ENCODE measurements at regions not wholly inside any gene's neighbourhood (a gene's known extent, or its start where the extent isn't known, plus 50 kb on each side); places are given as distances from the start of the nearest gene placed in this dataset.

DNA sequence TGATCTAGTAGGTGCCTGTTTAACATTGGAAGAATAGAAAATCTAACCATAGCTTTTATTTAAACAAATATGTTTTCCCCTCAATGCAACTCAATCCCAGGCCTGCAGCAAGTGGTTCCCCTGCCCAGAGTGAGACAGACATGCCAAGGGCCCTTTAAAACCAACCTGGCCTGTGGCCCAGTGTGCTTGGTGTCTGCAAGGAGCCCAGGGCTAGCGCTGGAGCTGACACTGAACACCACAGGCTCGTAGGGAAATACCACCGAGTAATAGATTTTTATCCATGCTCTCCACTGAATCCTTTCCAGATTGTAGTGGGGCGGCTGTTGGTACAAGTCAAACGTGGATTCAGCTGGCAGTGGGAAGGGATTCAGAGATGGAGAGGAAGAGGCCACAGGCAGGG is 95.6 kb upstream of the NRXN3 start:
- DNase-seq (ENCODE audit: low read depth), result no peak

DNA sequence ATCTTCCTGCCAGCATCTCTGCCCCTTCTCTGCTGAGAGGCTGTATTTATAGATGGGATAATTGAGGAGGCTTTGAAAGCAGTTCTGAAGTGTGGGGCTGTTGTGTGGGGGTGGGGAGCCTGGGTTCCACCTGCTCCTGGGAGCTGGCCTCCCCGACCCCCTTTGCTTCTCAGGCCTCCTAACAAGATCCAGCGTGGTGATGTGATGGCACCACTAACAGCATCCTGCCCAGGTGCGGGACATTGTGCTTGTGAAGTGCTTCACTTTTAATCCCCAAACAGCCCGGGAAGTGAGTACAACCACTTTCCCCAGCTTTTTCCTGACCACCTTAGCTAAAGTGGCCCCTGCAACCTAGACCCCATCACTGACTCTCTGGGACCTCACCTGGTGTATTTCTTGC is 95.1 kb upstream of the NRXN3 start:
- no peak for DNase-seq (ENCODE audit: low read depth)

DNA sequence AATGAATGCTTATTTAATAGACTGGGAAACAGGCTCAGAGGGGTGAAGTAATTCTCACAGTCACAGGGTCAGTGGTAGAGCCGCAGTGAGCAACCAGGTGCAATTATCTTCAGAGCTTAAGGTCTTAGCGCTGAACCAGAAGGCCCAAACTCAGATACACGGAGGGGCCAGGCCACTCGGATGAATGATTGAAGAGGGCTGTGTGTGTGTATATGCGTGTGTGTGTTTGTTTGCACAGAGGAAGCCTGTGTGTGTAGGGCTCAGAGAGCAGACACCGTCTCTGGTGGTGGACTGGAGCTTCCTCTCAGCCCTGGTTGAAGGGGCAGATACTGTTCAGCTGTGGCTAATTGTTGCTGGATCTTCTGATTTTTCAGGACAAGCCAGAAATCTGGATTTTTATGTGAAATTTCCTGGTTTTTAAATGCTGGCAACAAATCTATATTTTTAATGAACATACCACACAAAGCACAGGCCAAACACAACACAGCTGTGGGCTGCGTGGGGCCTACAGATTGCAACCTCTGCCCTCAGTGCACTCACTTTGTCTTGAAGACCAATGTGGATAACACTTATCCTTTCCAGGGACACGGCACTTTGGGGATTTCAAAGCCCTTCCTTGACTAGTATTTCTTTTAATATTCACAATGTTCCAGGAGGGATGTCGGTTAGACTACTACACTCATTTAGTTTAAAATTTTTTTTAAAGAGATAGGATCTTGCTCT is 94.5 kb upstream of the NRXN3 start:
- no peak for DNase-seq (ENCODE audit: low read depth)

DNA sequence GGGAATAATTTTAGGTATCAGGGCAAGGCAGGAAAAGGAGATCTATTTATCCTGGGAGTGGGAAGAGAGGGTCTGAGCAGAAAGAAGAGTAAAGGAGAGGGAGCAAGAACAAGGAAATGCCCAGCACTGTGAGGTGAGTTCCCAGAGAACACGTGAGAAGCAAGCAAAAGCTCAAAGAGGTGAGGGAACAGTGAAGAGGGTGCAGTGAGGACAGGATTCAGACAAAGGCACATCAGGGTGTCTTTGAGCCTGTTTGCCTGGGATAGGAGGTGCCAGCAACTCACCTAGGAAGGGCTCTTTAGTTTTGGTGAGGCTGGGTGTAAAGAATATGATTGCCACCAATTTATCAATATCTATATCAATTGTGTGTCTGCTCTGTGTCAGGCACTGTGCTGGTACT is 88.9 kb upstream of the NRXN3 start:
- no peak for DNase-seq (ENCODE audit: low read depth)

GRCh38 chr14:78083837-78084236 is 86.3 kb upstream of the NRXN3 start:
- no peak for DNase-seq (ENCODE audit: low read depth)

DNA sequence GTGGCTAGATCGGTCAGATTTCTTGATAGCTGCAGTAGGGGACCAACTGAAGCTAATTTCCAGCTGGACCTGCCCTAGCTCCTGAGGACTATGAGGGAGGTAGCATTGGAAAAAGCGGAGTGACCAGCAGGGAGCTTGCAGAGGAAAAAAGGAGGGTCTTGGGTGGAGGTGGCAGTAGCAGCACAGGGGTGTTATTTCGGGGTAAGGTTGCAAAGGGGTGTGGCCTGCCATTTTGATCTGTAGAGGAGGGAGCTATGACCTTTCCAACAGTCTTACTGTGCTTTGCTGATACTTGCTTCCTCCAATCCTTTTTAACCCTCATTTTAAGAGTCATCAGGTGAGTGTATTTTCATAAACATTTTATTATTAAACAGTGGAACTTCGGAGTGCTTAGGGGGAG is 83.8 kb upstream of the NRXN3 start:
- DNase-seq (ENCODE audit: low read depth), result no peak

DNA sequence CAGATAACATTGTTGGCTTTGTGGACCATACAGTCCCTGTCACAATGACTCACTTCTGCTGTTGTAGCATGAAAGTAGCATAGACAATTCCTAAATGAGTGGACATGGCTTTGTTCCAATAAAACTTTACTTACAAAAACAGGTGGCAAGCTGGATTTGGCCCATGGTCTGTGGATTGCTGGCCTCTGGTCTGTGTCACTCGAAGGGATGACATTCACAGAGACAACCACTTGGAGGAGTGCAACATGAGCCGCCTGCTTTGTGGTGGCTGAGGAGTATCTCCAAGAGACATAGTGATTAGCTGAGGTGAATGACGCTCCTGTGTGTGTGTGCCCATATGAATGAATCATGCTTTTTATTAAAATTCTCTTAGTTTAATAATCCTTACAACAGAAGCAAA is 81.3 kb upstream of the NRXN3 start:
- DNase-seq (ENCODE audit: low read depth), result no peak

- no peak for DNase-seq (ENCODE audit: low read depth)
Measured at GRCh38 chr14:78090864-78091263, 79.3 kb upstream of the NRXN3 start.

DNA sequence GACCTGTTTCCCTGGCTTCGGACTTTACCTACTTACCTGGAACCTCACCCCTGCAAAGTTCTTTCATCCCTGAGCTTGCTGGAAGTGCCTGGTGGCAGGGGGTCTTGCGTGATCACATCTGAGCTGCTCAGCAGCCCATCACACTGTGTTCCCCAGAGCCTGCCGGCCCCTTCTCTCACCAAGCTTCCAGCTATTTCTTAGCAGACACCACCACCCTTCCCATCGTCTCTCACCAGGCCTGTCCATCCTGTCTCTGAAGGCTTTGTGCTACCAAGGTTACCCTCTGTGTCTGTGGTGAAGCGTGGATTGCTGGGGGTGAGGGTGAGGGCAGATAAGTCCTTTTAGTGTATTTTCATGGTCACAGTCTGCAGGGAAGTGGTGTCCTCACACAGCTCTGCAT is 78.8 kb upstream of the NRXN3 start:
- DNase-seq (ENCODE audit: low read depth), result no peak

DNA sequence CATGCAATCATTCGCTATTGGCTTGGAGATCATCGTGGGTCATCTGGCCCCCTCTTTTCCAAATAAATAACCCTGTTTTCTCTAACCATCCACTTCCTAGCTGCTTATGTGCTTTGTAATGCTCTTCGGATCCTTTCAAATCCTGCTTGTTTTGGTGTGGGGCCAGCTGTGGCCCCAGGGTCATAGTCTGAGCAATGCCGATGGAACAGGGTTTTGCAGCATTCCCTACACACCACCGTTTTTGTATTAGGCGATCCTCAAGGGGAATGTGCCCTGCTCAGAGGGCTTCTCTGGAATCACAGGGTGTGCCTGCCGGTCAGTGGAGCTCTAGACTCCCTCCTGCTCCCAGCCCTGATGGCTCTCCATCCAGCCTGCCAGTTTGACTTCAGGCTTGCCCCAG is 78.1 kb upstream of the NRXN3 start:
- no peak for DNase-seq (ENCODE audit: low read depth)

DNA sequence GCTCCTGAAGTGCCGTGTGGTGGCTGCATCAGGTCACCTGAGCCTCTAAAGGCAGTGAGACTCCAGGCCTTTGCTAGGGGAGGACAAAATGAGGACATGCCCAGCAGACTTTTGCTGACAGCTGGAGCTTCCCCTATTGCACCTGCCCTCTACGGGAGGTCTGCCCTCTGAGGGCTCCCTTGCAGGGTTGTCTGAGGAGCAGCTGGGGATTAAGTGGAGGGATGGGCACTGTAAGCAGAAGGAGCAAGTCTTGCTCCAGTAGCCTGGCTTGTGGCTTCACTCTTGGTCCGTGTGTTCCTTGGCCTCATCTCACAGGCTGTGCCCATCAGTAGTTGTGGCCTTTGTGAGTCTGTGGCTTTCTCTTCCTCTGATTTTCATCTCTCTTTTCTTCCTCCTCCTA is 66.9 kb upstream of the NRXN3 start:
- no peak for DNase-seq (ENCODE audit: low read depth)

DNA sequence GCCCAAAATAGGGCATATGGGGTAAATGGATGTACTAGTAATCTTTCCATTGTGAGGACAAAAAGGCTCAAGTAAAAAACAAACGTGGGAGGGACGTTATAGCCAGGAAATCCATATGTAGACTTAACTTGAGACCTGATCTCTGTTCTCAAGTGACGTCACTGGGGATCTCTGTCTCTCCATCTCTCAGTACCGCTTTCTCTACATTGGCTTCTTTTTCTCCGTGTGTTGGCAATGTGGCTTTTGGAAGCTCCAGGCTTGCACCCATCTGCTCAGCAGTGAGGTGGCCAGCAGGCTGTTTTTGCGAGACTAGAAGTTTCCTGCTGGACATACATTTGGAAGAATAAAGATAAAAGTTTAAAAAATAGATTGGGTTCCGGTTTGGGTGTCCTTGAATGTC is 66.0 kb upstream of the NRXN3 start:
- DNase-seq (ENCODE audit: low read depth), result no peak

- DNase-seq (ENCODE audit: low read depth), result no peak
Measured at GRCh38 chr14:78104655-78105054, 65.5 kb upstream of the NRXN3 start.

- no peak for DNase-seq (ENCODE audit: low read depth)
Measured at GRCh38 chr14:78106381-78106780, 63.8 kb upstream of the NRXN3 start.

DNA sequence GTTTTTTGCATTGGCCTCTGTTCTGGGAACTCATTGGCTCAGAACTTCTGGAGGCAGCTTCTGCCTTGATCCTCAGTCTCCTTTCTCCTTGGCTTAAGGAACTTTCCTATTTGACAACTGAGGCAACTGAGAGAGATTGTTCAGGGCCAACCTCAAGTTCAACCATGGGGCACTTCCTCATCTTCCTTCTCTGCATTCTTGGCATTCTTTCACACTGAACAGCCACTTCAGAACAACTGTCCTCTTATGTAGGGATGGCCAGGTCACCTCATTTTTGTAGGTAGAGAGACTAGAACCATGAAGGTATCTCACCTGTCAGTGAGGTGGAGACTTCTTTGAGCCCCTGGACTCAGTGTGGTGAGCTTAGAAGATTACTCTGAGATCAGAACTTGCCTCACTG is 63.0 kb upstream of the NRXN3 start:
- no peak for DNase-seq (ENCODE audit: low read depth)

- no peak for DNase-seq (ENCODE audit: low read depth)
Measured at GRCh38 chr14:78119440-78119839, 50.7 kb upstream of the NRXN3 start.
